ENCODE measurements at regions not wholly inside any gene's neighbourhood (a gene's known extent, or its start where the extent isn't known, plus 50 kb on each side); places are given as distances from the start of the nearest gene placed in this dataset.

DNA sequence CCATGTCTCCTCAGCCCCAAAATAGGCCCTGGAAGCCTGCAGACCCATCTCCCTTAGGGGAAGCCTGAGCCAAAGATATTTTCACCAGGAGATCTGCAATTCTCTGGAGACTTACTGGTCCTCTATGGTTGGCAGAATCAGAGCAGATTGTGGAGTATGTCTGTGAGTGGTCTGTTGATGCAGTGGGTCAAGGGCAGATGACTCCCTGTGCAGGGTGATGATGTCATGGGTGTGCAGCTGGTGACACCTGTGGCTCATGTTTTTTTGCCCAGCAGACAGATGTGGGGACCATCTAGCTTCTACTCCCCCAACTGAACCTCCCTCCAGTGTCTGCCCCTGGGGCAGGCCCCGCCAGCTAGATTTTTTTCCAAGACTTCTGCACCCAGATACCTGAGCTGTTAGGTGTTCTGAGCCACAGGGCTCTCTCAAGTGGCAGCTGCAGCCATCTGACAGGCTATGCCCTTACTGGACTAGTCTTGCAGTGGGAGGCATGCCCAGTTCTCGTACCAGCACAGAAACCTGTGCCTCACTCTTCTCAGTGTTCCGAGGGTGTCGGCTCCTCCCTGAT lies 558.7 kb upstream of the LRRTM1 start:
- no peak for DNase-seq
- ChIA-PET CTCF (no interaction called here), POLR2A (no interaction called here)
- Mint-ChIP-seq H3K27ac (no peak overlapping the region), H3K4me3 (no peak overlapping the region), H3K27me3 (no peaks in the 10 kb centered on the region), H3K9me3 (peaks cover 11% of the 10 kb centered on the region), H3K4me1 (ENCODE audit: low read depth) (no peaks in the 10 kb centered on the region), H3K36me3 (ENCODE audit: low read depth) (no peaks in the 10 kb centered on the region)
- intact Hi-C loops (cut with micrococcal nuclease) = no loop called here
- ATAC-seq = no peak
- TF ChIP-seq, protein P1, sequence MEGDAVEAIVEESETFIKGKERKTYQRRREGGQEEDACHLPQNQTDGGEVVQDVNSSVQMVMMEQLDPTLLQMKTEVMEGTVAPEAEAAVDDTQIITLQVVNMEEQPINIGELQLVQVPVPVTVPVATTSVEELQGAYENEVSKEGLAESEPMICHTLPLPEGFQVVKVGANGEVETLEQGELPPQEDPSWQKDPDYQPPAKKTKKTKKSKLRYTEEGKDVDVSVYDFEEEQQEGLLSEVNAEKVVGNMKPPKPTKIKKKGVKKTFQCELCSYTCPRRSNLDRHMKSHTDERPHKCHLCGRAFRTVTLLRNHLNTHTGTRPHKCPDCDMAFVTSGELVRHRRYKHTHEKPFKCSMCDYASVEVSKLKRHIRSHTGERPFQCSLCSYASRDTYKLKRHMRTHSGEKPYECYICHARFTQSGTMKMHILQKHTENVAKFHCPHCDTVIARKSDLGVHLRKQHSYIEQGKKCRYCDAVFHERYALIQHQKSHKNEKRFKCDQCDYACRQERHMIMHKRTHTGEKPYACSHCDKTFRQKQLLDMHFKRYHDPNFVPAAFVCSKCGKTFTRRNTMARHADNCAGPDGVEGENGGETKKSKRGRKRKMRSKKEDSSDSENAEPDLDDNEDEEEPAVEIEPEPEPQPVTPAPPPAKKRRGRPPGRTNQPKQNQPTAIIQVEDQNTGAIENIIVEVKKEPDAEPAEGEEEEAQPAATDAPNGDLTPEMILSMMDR (IDR thresholded peaks at IDR 0.05) = no peak

DNA sequence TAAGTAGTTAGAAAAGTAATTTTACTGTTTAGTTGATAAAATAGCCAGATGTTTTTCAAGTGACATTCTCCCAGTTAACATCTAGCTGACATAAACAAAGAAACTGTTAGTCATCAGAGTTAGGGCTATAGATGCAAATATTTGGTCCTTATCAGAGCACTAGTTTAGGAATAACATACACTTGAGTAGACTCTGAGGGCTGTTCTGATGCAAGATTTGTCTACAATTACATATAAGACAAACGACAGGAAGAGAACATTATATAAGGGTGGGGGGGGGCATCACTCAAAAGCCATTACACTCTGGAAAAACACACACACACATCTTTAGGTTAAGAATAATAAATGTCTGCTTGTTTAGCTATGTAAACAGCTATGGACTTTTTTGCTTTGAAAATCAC lies 554.4 kb upstream of the LRRTM1 start:
- H3K4me3 Mint-ChIP-seq = no peak overlapping the region
- H3K4me1 Mint-ChIP-seq (ENCODE audit: low read depth) = no peaks in the 10 kb centered on the region
- H3K9me3 Mint-ChIP-seq = peaks cover 7% of the 10 kb centered on the region
- ATAC-seq (no peak), DNase-seq (no peak)
- no peaks in the 10 kb centered on the region for H3K36me3 Mint-ChIP-seq (ENCODE audit: low read depth)
- TF ChIP-seq, protein P1 (IDR thresholded peaks at IDR 0.05) = no peak
- H3K27ac Mint-ChIP-seq = no peak overlapping the region
- ChIA-PET POLR2A (no interaction called here), CTCF (no interaction called here)
- H3K27me3 Mint-ChIP-seq = no peaks in the 10 kb centered on the region
- intact Hi-C loops (cut with micrococcal nuclease) = no loop called here

DNA sequence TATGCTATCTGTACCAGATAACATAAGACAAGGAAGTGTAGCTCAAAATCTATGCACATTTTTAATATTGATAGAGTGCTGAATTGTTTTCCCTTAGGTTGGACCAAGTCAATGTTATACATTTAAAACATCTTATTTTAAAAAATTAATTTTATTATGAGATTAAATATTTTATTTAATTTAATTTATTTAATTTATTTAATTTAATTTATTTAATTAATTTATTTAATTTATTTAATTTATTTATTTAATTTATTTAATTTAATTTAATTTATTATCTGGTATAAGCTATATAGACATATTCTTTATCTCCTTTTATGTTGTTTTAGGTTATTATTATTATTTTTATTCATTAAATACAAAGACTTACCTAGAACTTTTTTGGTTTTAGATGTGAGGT lies 551.7 kb upstream of the LRRTM1 start:
- H3K27ac Mint-ChIP-seq = no peak overlapping the region
- POLR2A ChIA-PET = no interaction called here
- H3K27me3 Mint-ChIP-seq = no peaks in the 10 kb centered on the region
- TF ChIP-seq, protein P1 (IDR thresholded peaks at IDR 0.05) = no peak
- H3K4me1 Mint-ChIP-seq (ENCODE audit: low read depth) = no peaks in the 10 kb centered on the region
- ATAC-seq (no peak), DNase-seq (no peak)
- H3K9me3 Mint-ChIP-seq = peaks cover 17% of the 10 kb centered on the region
- no peak overlapping the region for H3K4me3 Mint-ChIP-seq
- CTCF ChIA-PET = no interaction called here
- no peaks in the 10 kb centered on the region for H3K36me3 Mint-ChIP-seq (ENCODE audit: low read depth)
- intact Hi-C loops (cut with micrococcal nuclease) = no loop called here

DNA sequence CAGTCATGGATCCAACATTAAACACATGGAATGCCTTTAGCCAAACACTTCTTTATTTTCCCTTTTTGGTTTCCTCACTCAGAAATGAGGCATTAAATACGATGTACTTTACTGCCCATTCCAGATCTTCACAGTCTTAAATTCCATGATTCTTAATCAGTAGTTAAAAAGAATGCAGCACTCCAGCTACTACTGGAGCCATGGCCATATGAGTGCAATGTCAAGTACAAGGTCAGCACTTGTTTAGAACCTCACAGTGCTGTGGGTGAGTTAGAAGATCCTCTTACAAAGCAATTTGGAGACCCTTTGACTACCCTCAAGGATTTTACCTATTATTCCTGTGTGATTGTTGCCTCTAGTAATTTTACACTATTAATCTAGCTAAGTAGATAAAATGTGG lies 550.3 kb upstream of the LRRTM1 start:
- no peak for ATAC-seq
- Mint-ChIP-seq H3K4me3 (no peak overlapping the region), H3K36me3 (ENCODE audit: low read depth) (no peaks in the 10 kb centered on the region), H3K27ac (no peak overlapping the region), H3K4me1 (ENCODE audit: low read depth) (no peaks in the 10 kb centered on the region), H3K9me3 (peaks cover 19% of the 10 kb centered on the region), H3K27me3 (no peaks in the 10 kb centered on the region)
- ChIA-PET CTCF (no interaction called here), POLR2A (no interaction called here)
- TF ChIP-seq, protein P1 (IDR thresholded peaks at IDR 0.05) = no peak
- intact Hi-C loops (cut with micrococcal nuclease) = no loop called here
- DNase-seq = no peak

DNA sequence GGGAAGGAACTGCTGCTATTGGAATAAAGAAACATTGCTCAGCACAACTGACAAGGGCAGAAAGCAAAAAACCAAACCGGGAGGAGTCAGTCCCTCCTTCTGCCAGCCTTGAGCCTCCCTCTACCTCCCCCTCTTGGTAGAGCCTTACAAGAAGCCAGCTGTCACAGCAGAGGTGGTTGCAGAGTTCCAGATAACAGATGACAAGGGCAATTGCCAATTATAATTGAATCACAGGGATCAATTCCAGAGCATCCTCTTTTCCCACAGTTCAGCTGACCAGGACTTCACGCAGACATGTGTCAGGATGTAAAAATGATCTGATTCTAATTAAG lies 548.2 kb upstream of the LRRTM1 start:
- Mint-ChIP-seq H3K27ac (no peak overlapping the region), H3K4me3 (no peak overlapping the region), H3K36me3 (ENCODE audit: low read depth) (no peaks in the 10 kb centered on the region), H3K27me3 (no peaks in the 10 kb centered on the region), H3K4me1 (ENCODE audit: low read depth) (no peaks in the 10 kb centered on the region), H3K9me3 (peaks cover 16% of the 10 kb centered on the region)
- DNase-seq (no peak), ATAC-seq (no peak)
- intact Hi-C loops (cut with micrococcal nuclease) = no loop called here
- POLR2A ChIA-PET = no interaction called here
- TF ChIP-seq, protein P1 (IDR thresholded peaks at IDR 0.05) = no peak
- CTCF ChIA-PET = no interaction called here

Data from activated CD8-positive, alpha-beta T cell treated with anti-CD3 and anti-CD28 coated beads for 36 hours (primary cell).